Aorta (tissue), 5 donors: ENCODE measurements at regions not wholly inside any gene's neighbourhood (a gene's known extent, or its start where the extent isn't known, plus 50 kb on each side); places are given as distances from the start of the nearest gene placed in this dataset.
A peak's percentile ranks its signal among the peaks of the same experiment; 100 is the strongest.

Experiments used
- ATAC-seq: fragments of 200-7000 bp; cut with Tn5 transposase; one replicate; pipeline ENCODE4 v1.9.1; 2022; ENCODE audit warnings: moderate library complexity; ENCODE audit not compliant: low FRiP score
- DNase-seq, 2 donors: peaks; one replicate each; pipeline ENCODE4 v3.0.0-alpha.2; 2020
- H3K27ac ChIP-seq, 2 donors: one replicate each; pipeline ENCODE4 v1.5.1; 2013; ENCODE audit warnings: low read length in 2 of 2, mild to moderate bottlenecking in 2 of 2, moderate library complexity in 2 of 2, control low read depth in 1 of 2, inconsistent platforms in 1 of 2, low read depth in 1 of 2
- H3K27me3 ChIP-seq, 2 donors: one replicate each; pipeline ENCODE4 v1.6.1; 2013; ENCODE audit warnings: control low read depth in 1 of 2, low read length in 1 of 2, mild to moderate bottlenecking in 1 of 2, moderate library complexity in 1 of 2; ENCODE audit not compliant: insufficient read depth in 2 of 2, control insufficient read depth in 1 of 2
- H3K36me3 ChIP-seq, 2 donors: one replicate each; pipeline ENCODE4 v1.6.1; 2013; ENCODE audit warnings: control low read depth in 1 of 2, low read length in 1 of 2, mild to moderate bottlenecking in 1 of 2; ENCODE audit not compliant: insufficient read depth in 2 of 2, control insufficient read depth in 1 of 2
- H3K4me1 ChIP-seq, 2 donors: one replicate each; pipeline ENCODE4 v1.6.1; 2013; ENCODE audit warnings: low read length in 2 of 2, control low read depth in 1 of 2, mild to moderate bottlenecking in 1 of 2, moderate library complexity in 1 of 2; ENCODE audit not compliant: insufficient read depth in 2 of 2, control insufficient read depth in 1 of 2
- H3K4me3 ChIP-seq, 2 donors: one replicate each; pipeline ENCODE4 v1.5.1; 2013; ENCODE audit warnings: low read length in 2 of 2, control low read depth in 1 of 2, mild to moderate bottlenecking in 1 of 2
- H3K9me3 ChIP-seq: one replicate; pipeline ENCODE4 v1.6.1; 2013; ENCODE audit warnings: mild to moderate bottlenecking, low read length; ENCODE audit not compliant: control insufficient read depth
- WGBS, 2 donors: extraction: QIAGEN DNeasy Blood & Tissue Kit; methylation state at CpG; one replicate each; pipeline ENCODE4 v1.1.7; 2013; 5-methylcytosine and 5-hydroxymethylcytosine counted together
- intact Hi-C, 2 donors: fragments of 100-400 bp; cut with DNase I; formaldehyde crosslinking; loops; one replicate each; pipeline versions ENCODE4 v1.14.2 to v1.15.0; 2022
- donor health status: healthy with polysubstance abuse.
- donor health status: Bipolar disorder and iron deficiency.
- donor health status: DM: no; HTN: no; CAD: no.
- donor health status: DM: no; HTN: no; CAD: no.
- donor health status: DM: yes; HTN: yes; CAD: no.

DNA sequence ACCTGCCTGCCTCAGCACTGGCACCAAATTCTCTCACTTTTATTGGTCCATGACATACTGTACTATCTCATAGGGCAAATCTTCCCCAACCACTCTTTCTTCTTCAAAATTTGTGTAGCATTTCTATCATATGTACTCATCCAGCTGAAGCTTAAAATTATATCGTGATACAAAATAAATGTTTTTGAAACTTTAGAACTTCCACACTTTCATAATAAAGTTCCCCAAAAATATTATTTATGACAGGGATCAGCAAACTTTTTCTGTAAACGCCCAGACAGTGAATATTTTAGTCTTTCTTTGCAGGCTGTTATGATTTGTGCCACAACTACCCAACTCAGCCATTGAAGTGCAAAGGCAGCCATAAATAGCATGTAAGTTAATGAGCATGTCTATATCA, 76.2 kb upstream of the POU3F3 start:
- Histone ChIP-seq H3K4me3 (no peak overlapping the region), H3K4me1 (no peaks in the 10 kb centered on the region), H3K36me3 (no peaks in the 10 kb centered on the region), H3K27me3 (no peaks in the 10 kb centered on the region), H3K27ac (no peak overlapping the region), H3K9me3 (peaks cover 1% of the 10 kb centered on the region)
- ATAC-seq (no peak), DNase-seq (no peak)
- intact Hi-C loops = no loop called here
- WGBS, 2 donors = 86% methylated on average over 2 of the region's 2 CpGs

DNA sequence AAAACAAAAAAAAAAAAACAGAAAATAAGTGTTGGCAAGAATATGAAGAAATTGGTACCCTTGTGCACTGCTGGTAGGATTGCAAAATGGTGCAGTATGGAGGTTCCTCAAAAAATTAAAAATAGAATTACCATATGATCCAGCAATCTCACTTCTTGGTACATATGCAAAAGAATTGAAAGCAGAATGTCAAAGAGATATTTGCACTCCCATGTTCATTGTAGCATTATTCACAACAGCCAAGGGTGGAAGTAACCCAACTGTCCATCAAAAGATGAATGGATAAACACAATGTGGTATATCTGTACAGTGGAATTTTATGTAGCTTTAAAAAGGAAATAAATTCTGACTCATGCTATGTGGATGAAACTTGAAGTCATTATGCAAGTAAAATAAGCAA, 72.8 kb upstream of the POU3F3 start:
- Histone ChIP-seq H3K4me3 (no peak overlapping the region), H3K36me3 (no peaks in the 10 kb centered on the region), H3K27ac (no peak overlapping the region), H3K27me3 (no peaks in the 10 kb centered on the region), H3K9me3 (no peaks in the 10 kb centered on the region), H3K4me1 (no peaks in the 10 kb centered on the region)
- ATAC-seq (no peak), DNase-seq (no peak)
- intact Hi-C loops = no loop called here

DNA sequence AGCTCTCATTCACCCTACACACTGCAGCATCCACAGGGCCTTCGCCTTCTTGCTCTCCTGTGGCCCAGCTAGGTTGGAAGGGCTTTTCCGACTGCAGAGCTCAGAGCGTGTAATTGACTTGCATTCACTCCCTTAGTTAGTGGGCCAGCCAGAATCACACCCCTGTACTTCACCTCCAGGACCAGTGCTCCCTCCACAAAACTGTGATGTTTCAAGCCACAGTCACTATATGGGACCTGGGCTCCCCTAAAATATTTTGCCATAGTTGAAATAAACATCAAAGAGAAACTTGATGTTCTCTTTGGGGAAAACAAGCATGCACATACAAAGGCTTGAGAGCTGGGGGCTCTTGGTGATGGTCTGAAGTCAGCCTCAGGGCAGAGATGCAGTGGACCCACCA, 69.7 kb upstream of the POU3F3 start:
- Histone ChIP-seq H3K36me3 (no peaks in the 10 kb centered on the region), H3K27me3 (no peaks in the 10 kb centered on the region), H3K9me3 (no peaks in the 10 kb centered on the region), H3K4me1 (no peaks in the 10 kb centered on the region), H3K4me3 (no peak overlapping the region), H3K27ac (no peak overlapping the region)
- WGBS, 2 donors = 90 to 100% methylated on average over 3 of the region's 3 CpGs
- intact Hi-C loops = no loop called here
- DNase-seq (no peak), ATAC-seq (peak; percentile 43)

DNA sequence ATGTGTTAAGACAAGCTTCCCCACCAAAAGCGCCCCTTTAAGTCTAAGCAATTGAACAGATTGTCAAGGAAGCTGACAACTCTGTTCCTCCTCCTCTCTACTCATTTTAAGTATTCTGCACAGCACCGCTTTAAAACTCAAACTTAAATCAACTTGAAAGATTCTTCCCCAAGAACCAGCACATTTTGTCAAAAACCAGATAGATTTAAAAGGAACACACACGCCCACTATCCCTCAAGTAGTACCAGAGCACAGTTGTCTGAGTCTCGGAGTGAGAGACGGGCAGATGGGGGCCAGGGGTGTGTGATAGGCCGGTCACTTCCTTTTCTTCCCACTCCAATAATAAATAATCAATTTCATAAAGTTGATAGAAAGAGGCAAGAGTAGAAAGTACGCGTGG, 67.7 kb upstream of the POU3F3 start:
- DNase-seq (no peak), ATAC-seq (no peak)
- Histone ChIP-seq H3K4me3 (no peak overlapping the region), H3K36me3 (no peaks in the 10 kb centered on the region), H3K9me3 (no peaks in the 10 kb centered on the region), H3K4me1 (no peaks in the 10 kb centered on the region), H3K27ac (no peak overlapping the region), H3K27me3 (no peaks in the 10 kb centered on the region)
- intact Hi-C loops = no loop called here
- WGBS, 2 donors = 95 to 96% methylated on average over 8 of the region's 8 CpGs

DNA sequence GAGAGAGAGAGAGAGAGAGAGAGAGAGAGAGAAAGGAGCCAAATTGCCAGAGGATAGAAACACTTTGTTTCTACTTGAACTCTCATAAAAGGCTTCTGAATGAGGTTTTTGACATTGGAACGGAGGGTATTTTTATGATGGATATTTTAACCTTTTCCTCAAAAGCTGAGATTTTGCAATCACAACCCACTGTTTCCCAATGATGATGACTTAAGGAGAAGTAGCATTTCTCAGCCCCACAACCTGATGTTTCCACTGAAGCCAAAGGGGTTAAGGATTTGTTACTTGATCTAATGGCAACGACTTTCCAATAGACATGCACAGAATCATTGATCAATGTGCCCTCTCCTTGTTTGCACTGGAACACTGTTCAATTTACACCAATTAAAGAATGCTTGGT, 67.1 kb upstream of the POU3F3 start:
- WGBS, 2 donors = 0 to 36% methylated on average over 2 of the region's 2 CpGs
- ATAC-seq (no peak), DNase-seq (no peak)
- no peak overlapping the region for H3K4me3 ChIP-seq
- intact Hi-C loops = no loop called here
- H3K27me3 ChIP-seq = no peaks in the 10 kb centered on the region
- no peaks in the 10 kb centered on the region for H3K36me3 ChIP-seq
- no peaks in the 10 kb centered on the region for H3K4me1 ChIP-seq
- H3K9me3 ChIP-seq = no peaks in the 10 kb centered on the region
- H3K27ac ChIP-seq = no peak overlapping the region

DNA sequence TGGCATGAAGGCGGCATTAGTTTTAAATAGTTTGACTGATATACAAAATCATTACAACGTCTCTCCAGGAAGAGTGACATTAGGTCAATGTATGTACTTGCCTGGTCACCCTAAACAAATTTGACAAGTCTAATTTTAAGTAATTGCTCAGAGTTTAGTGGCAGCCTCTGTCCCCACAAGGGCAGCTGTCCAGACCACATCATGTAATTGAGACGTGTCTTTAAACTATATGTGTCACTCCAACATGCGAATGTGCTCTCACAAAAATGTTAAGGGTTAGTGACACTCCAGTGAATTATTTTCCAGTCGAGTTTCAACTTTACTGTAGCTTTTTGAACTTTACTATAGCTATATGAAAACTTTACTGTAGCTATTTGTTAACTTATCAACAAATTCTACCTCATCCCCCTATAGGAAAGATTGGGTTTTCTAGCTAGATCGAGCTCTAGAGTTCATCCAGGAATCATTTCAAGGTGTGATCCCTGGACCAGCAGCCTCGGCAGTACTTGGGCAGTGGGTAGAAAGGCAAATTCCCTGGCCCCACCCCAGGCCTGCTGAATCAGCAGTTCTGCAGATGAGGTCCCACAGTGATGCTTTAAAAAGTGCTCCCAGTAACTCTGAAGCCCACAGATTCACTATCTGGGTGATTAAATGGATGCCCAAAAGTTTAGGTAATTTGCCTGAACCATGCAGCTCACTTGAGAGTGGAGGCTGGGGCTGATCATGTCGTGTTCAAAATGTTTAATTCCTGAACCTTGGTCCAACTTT, 66.4 kb upstream of the POU3F3 start:
- ATAC-seq = no peak

DNA sequence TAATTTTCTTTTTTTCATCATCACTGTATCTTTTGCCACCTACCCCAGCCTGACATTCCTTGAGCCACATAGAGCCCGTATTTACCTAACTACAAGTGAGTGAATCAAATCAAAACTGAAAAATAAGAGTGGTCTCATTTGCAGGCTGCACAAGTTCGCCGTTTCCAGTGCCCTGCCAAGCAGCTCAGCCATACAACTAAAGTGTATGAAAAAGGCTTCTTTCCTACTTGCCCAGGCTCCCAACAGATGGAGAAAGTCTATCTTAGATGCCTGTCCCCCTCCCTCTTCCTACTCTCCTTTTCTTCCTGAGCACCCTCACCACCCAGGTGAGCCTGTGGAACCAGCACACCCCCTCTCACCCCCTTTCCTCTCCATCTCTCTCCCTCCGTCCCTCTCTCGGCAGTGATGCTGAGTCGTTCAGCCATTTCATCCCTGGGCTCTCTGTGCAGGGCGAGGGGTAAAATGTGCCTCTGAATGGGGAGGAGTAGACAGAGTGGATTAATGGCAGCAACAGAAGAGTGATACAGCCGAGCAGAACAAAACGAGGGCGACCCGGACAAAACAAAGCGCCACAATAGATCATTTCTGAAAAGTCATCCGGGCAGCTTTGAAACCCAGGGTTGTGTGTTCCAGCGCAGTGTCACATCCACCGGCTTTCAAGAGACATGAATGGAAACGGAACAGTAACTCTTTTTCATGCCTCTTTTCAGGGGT, 65.0 kb upstream of the POU3F3 start:
- no peaks in the 10 kb centered on the region for H3K36me3 ChIP-seq
- intact Hi-C loops = no loop called here
- no peaks in the 10 kb centered on the region for H3K27me3 ChIP-seq
- H3K4me1 ChIP-seq = no peaks in the 10 kb centered on the region
- H3K27ac ChIP-seq = no peak overlapping the region
- 90 to 93% methylated on average over 16 of the region's 16 CpGs for WGBS, 2 donors
- no peak for ATAC-seq
- H3K9me3 ChIP-seq = no peaks in the 10 kb centered on the region
- H3K4me3 ChIP-seq = no peak overlapping the region
- no peak for DNase-seq

More for the DNA sequence above, 66.4 kb upstream of the POU3F3 start:
- Histone ChIP-seq H3K27me3 (no peaks in the 10 kb centered on the region), H3K36me3 (no peaks in the 10 kb centered on the region), H3K4me1 (no peaks in the 10 kb centered on the region), H3K27ac (no peak overlapping the region), H3K4me3 (no peak overlapping the region), H3K9me3 (no peaks in the 10 kb centered on the region)
- WGBS, 2 donors = 68 to 75% methylated on average over 8 of the region's 8 CpGs
- intact Hi-C loops = no loop called here
- DNase-seq = no peak

DNA sequence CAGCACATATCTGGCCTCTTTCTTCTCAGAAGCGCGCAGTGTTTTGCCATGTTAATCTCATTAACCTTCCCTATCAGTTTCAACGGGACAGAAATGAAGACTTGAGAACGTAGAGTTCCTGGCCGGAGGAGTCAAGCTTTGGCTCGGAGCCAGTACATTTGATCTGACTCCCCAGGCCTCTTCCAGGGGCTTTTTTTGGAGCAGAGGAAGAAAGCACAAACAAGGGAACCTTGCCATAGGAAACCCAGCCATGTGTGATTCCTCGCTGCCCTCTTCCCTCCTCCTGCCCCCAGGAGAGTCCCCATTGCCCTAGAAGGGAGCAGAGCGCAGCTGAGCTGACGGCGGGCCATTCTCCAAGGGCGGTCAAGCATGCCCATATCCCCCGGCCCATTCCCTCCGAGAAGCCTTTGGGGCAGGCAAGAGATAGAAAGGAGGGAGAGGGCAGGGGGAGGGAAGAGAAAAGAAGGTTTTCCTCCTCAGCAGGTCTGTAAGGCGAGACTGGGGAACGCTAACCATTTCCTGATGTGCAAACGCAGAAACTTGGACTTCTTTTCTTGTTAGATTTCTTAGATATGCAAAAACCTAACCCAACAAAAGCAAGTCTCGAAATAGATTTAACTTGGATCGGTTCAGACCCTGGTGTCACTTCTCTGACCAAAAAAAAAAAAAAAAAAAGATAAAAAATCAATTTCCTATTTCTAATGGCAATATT, 63.7 kb upstream of the POU3F3 start:
- H3K4me3 ChIP-seq = no peak overlapping the region
- DNase-seq = no peak
- no peaks in the 10 kb centered on the region for H3K4me1 ChIP-seq
- no peaks in the 10 kb centered on the region for H3K27me3 ChIP-seq
- no peaks in the 10 kb centered on the region for H3K9me3 ChIP-seq
- H3K27ac ChIP-seq = no peak overlapping the region
- ATAC-seq = peak; percentile 58
- 7 to 8% methylated on average over 18 of the region's 18 CpGs for WGBS, 2 donors
- no peaks in the 10 kb centered on the region for H3K36me3 ChIP-seq
- intact Hi-C loops = no loop called here
